ENCODE measurements at regions not wholly inside any gene's neighbourhood (a gene's known extent, or its start where the extent isn't known, plus 50 kb on each side); places are given as distances from the start of the nearest gene placed in this dataset.

DNA sequence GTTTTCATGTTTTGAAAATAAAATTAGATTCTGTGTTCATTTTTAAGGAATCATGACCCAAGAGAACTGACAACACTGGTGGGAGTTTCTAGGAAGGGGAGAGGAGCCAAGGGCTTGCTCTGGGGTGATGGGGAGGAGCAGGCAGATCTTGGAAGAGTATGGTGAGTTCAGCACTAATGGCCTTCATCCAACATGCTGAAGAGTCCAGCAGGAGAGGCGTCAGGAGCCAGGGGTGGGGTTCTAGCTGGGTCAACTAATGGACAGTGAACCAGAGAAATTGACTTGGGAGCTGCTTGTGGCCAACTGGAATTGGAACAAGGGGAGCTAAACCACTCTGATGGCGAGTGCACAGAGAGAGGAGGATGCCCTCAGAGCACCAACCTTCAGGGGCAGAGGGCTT lies 107.1 kb downstream of the MRPL14 start:
- TF ChIP-seq CTCF (IDR thresholded peaks at IDR 0.05) = no peak
- TF ChIP-seq POLR2A (IDR thresholded peaks at IDR 0.05) = no peak
